Uterus (tissue), 2 donors: ENCODE measurements at regions not wholly inside any gene's neighbourhood (a gene's known extent, or its start where the extent isn't known, plus 50 kb on each side); places are given as distances from the start of the nearest gene placed in this dataset.

ENCODE experiments used
- CTCF ChIP-seq, 4 experiments: fragments of 200-600 bp in 2 of 4; fragments of 450-650 bp in 2 of 4; sonication (generic) in 2 of 4; IDR thresholded peaks; one replicate each; pipeline ENCODE4 v1.5.1; 2016 to 2019; ENCODE audit warnings: antibody characterized with exemption in 4 of 4, mild to moderate bottlenecking in 2 of 4, moderate library complexity in 1 of 4
- POLR2A ChIP-seq, 2 donors: fragments of 450-650 bp; IDR thresholded peaks; one replicate each; pipeline ENCODE4 v1.6.1; 2016; ENCODE audit warnings: antibody characterized with exemption in 2 of 2, mild to moderate bottlenecking in 1 of 2, moderate library complexity in 1 of 2

- TF ChIP-seq POLR2A (IDR thresholded peaks at IDR 0.05), result no peak
- no peak for TF ChIP-seq CTCF (IDR thresholded peaks at IDR 0.05)
These were observed 59.1 kb upstream of the TTC34 start for GRCh38 chr1:2860476-2861142.
